Ovary (tissue), 3 donors: ENCODE measurements at regions not wholly inside any gene's neighbourhood (a gene's known extent, or its start where the extent isn't known, plus 50 kb on each side); places are given as distances from the start of the nearest gene placed in this dataset.

ENCODE experiments used
- EP300 ChIP-seq: sonication (generic); formaldehyde crosslinking; IDR thresholded peaks from one replicate; pipeline ENCODE4 v1.6.1; 2017; ENCODE audit warnings: antibody characterized with exemption
- POLR2A ChIP-seq: fragments of 450-650 bp; IDR thresholded peaks from one replicate; pipeline ENCODE4 v1.6.1; 2017; ENCODE audit warnings: antibody characterized with exemption, mild to moderate bottlenecking, moderate library complexity
- TF ChIP-seq, protein P1 (sequence below), 3 donors: fragments of 450-650 bp in 2 of 3; fragments of 200-600 bp in 1 of 3; IDR thresholded peaks; one replicate each; pipeline versions ENCODE4 v1.5.1 to v1.8.0; 2016 to 2022; ENCODE audit warnings: antibody characterized with exemption in 3 of 3, mild to moderate bottlenecking in 1 of 3
- donor health status: DM: no; HTN: no; CAD: no.

DNA sequence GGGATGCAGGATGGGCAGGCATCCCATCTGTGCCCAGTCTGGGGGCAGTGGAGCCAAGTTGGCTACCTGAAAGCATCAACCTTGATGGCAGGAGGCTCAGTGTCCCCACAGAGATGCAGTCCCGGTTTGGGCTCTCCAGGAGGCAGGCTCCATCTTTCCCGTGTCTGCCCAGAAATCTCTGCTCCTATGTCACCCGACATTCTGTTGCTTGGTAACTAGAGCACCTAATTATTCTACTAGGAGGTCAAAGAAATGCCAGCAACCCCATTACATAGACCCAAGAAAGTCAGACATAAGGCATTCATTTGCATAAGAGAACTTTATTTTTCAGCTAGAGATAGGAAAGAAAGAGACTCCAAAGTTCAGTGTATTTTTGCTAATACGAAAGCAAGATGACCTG lies 100.3 kb upstream of the BACE2 start:
- TF ChIP-seq, protein P1, sequence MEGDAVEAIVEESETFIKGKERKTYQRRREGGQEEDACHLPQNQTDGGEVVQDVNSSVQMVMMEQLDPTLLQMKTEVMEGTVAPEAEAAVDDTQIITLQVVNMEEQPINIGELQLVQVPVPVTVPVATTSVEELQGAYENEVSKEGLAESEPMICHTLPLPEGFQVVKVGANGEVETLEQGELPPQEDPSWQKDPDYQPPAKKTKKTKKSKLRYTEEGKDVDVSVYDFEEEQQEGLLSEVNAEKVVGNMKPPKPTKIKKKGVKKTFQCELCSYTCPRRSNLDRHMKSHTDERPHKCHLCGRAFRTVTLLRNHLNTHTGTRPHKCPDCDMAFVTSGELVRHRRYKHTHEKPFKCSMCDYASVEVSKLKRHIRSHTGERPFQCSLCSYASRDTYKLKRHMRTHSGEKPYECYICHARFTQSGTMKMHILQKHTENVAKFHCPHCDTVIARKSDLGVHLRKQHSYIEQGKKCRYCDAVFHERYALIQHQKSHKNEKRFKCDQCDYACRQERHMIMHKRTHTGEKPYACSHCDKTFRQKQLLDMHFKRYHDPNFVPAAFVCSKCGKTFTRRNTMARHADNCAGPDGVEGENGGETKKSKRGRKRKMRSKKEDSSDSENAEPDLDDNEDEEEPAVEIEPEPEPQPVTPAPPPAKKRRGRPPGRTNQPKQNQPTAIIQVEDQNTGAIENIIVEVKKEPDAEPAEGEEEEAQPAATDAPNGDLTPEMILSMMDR (IDR thresholded peaks at IDR 0.05) = no peak
- TF ChIP-seq POLR2A (no peak), EP300 (no peak)
